HG03025 (cell line): ENCODE measurements at regions not wholly inside any gene's neighbourhood (a gene's known extent, or its start where the extent isn't known, plus 50 kb on each side); places are given as distances from the start of the nearest gene placed in this dataset.
A peak's percentile ranks its signal among the peaks of the same experiment; 100 is the strongest.

Experiments used
- ATAC-seq: cut with Tn5 transposase; IDR thresholded peaks from one replicate; pipeline ENCODE4 v1.9.1; 2021; ENCODE audit warnings: mild to moderate bottlenecking, moderate library complexity; ENCODE audit not compliant: unreplicated experiment, low FRiP score

DNA sequence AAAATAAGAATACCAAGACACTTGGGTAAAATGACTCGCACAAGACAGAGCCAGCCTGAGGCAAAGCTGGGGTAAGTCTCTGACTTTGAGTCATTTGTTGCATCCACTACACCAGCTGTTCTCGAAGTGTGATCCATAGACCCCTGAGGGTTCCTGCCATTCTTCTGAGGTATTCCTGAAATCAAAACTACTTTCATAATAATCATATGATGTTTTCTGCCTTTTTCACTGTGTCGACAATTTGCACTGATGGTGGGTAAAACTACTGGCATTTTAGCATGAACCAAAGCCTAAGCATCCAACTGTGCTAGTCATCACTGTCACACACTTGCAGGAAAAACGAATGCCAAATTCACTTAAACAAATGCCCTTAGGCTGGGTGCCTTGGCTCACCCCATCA is 135.5 kb upstream of the FUT8 start:
- no peak for ATAC-seq

DNA sequence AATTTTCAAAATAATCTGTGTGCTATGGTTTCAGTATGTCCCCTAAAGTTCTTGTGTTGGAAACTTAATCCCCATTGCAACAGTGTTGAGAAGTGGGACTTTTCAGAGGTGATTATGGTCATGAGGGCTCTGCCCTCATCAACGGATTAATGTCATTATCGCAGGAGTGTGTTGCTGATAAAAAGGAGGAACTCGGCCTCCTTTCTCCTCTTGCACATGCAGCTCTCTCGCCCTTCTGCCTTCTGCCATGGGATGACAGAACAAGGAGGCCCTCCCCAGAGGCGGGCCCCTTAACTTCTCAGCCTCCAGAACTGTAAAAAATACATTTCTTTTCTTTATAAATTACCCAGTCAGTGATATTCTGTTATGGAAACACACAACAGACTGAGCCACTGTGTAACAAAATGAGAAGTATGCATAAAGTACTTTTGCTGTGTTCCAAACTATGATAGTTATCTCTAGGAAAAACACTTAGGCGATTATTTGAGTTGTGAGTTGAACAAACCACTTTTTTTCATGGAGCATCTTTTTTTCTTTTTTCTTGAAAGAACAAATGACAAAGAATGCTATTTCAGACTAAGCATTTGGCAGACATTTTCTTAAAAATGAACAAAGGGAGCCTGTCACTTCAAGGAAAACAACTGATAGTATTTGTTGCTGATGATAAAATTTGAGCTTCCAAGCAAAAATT is 134.8 kb upstream of the FUT8 start:
- no peak for ATAC-seq

DNA sequence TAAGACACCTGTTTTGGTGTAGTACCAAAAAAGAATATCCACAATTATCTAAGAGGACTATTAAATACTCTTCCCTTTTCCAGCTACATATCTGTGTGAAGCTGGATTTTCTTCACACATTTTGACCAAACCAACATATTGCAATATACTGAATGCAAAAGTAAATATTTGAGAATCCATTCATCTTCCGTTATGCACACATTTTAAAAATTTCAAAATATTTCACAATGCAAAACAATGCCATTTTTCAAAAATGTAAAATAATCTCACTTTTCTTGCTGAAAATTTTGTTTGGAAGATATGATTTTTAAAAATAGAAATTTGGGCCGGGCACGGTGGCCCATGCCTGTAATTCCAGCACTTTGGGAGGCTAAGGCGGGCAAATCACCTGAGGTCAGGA is 133.9 kb upstream of the FUT8 start:
- ATAC-seq = no peak

DNA sequence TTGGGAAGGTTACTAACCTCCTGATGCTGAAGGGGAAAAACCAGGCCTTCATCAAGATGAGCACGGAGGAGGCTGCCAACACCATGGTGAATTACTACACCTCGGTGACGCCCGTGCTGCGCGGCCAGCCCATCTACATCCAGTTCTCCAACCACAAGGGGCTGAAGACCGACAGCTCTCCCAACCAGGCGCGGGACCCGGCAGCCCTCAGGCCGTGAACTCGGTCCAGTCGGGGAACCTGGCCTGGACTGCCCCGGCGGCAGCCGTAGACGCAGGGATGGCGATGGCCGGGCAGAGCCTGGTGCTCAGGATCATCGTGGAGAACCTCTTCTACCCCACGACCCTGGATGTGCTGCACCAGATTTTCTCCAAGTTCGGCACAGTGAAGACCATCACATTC is 133.0 kb upstream of the FUT8 start:
- no peak for ATAC-seq

DNA sequence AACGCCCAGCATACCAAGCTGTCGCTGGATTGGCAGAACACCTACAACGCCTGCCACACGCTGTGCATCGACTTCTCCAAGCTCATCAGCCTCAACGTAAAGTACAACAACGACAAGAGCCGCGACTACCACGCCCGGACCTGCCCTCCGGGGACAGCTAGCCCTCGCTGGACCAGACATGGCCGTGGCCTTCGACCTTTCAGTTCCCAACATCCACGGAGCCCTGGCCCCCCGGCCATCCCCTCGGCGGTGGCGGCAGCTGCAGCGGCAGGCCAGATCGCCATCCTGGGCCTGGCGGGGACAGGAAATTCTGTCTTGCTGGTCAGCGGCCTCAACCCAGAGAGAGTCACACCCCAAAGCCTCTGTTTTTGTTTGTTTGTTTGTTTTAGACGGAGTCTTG is 132.6 kb upstream of the FUT8 start:
- no peak for ATAC-seq

DNA sequence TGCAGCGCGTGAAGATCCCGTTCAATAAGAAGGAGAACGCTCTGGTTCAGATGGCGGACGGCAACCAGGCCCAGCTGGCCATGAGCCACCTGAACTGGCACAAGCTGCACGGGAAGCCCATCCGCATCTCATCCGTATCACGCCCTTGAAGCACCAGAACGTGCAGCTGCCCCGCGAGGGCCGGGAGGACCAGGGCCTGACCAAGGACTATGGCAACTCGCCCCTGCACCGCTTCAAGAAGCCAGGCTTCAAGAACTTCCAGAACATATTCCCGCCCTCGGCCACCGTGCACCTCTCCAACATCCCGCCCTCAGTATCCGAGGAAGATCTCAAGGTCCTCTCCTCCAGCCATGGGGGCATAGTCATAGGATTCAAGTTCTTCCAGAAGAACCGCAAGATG is 131.9 kb upstream of the FUT8 start:
- ATAC-seq = no peak

DNA sequence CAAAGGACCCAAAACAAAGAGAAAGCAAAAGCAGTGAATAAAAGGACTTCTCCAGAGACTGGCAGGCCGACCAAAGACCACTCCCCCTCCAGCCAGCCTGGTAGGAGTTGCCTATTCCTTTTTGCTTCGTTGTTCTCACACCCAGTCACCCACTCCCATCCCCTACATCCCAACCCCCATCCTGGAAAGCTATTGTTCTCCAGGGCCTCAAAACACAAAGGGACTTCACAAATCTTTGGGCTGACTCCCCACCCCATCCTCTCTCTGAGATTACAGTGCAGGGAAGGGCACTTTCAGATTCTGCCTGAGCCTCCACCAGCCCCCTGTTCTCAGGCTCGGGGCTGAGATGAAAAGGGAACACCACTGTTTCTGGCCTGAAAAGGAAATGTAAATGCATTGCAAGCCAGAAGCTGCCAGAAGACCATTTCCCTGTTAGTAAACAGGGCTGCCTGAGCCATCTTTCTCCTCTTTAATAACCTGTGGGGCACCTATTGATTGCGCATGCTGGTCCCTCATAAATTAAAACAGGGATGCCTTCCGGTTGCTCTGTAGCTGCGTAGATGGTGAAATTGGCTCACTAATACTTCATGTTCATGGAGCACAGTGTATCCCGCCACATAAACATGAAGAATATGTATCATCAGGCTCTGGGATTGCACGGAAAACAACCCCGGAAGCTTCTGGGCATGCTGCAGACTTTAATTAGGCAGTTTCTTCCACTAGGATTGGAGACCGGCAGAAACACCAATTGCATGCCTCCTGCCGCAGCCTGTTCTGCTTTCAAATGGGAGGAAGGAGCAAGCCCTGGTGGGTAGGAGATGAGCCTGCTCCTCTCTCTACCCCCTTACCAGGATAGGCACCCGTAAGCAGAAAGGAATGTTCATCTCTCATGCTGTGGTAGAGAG is 130.3 kb upstream of the FUT8 start:
- ATAC-seq = no peak

DNA sequence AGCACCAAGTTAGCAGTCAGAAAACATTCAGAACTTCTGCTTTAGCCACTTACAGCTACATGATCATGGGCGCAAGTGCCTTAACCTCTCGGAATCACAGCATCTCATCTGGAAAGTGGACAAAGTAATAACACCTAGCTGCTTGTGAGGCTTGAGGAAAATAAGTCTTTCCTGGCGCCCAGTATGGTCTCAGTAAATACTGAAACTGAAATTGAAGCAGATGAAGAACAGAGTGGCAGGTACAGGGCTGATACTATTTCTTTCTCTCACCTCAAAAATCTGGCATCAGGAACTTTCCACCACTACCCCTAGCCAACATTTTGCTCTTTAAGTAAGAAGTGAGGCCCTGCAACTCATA is 129.7 kb upstream of the FUT8 start:
- no peak for ATAC-seq

DNA sequence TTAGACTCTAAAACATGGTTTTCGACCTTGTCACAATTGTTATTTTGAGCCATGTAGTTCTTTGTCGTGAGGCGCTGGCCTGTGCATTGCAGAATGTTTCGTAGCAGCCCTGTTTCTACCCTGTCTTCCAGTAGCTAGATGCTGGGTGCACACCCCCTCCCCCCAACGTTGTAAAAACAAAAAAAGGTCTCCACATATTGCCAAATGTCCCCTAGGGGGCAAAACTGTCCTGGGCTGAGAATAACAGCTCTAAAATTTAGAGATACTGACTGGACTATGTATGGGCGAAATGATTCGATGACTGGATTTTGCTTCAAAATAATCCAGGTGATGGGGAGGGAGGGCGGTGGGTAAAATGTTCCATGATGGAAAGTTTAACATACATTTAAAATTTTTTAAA is 126.1 kb upstream of the FUT8 start:
- ATAC-seq = no peak

DNA sequence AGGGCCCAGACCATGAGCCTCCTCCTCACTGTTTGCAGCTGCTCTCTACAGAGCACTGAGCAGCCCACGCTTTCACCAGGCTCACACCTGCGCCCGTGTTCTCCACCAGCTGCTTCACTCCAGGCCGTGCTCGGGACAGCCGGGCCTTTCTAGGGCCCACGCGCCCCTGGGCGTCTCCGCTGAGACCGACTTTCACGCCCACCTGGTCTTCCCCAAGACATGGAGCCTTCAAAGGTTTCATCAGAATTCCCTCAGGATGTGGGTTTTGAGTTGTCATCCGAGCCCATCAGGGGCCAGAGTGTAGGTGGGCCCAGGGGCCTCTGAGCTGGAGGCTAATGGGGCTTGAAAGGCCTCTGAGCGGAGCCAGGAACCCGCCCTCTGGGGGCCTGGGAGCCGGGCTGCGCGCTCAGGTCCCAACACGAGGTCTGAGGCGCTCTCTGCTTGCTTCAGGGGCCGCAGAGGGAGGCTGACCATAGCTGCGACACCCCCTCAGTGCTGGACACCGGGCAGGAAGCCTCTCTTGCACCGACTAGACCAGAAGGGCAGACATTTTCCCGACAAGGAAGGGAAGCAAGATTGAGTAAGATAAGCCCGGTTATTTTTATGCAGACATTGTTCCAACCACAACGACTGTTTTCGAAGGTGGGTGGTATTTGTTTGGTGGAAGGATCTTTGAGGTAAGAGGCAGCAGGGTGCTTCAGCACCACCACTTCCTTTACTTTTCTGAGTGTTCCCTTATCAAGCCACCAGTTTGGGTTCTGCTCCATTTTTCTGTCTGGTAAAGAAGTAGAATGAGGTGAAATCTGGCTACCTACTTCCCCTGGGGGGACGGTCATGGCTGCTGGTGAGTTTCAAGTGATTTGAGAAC is 125.0 kb upstream of the FUT8 start:
- ATAC-seq = peak; percentile 57

DNA sequence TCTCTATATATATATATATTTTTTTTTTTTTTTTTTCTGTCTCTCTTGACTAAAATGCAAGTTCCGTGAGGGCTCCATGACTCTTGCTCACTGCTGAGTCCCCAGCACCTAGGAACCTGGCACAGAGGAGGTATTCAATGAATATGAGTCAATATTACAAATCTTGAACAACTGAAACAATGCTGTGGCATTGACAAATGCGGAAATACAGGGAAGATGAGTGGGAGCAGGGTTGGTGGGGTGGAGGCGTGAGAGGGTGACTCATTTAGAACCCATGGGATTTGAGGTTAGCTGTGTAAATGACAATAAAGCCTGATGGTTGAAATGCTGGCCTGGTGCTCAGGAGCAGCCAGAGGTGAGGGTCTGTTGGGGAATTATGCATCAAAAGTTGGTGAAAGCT is 121.7 kb upstream of the FUT8 start:
- ATAC-seq = no peak

DNA sequence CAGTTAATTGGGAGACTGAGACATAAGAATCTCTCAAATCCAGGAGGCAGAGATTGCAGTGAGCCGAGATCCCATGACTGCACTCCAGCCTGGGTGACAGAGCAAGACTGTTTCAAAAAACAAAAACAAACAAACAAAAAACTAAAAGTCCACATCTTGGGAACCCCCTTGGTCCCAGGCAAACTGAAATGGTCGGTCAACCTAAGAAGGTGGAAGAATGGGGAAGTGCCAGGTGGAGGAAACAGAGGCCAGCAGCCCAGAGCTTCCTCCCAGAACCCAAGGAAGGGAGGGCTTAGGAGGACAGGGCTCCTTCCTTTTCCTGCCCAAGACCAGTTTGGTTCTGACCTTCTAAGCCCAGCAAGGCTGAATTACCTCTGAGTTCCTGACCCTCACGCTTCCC is 121.0 kb upstream of the FUT8 start:
- ATAC-seq = no peak

DNA sequence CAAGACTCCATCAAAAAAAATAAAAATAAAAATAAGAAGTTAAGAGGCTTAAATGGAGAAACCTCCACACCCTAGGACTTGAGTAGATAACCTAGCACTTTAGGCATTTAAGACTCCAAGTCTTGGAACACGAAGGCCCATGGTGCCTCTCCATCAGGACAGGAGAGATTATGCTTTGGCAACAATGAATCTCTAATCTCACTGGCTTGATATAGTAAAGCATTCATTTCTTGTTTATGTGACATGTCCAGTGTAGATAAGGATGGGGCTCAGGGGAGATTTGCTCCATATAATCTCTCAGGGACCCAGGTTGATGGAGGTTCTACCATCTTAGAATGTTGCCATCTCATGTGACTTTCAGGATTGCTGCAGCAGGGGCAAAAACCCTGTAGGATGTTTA is 117.7 kb upstream of the FUT8 start:
- no peak for ATAC-seq

DNA sequence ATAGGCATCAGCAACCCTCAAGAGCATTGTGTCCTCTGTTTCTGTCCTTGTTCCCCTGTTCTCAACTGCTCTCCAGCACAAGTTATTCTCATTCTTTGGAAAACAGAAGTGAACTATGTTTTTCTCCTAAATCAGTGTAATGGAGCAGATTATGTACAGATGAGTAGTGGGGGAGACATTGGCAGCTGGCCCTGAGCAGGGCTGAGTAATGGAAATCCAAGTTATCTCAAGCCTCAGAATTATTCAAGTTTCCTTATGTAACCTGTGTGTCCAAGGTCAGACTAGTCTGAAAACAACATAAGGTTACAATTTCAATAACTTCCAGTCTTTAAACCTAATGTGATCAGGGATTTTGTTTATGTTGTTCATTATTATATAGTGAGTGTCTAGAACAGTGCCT is 116.1 kb upstream of the FUT8 start:
- no peak for ATAC-seq

DNA sequence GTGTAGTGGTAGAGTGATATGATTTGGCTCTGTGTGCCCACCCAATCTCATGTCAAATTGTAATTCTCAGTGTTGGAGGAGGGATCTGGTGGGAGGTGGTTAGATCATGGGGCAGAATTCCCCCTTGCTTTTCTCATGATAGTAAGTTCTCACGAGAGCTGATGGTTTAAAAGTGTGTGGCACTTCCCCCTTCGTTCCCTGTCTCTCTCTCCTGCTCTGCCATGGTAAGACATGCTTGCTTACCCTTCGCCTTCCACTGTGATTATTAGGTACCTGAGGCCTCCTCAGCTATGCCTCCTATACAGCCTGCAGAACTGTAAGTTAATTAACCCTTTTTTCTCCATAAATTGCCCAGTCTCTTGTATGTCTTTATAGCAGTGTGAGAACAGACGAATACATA is 115.7 kb upstream of the FUT8 start:
- ATAC-seq = no peak

DNA sequence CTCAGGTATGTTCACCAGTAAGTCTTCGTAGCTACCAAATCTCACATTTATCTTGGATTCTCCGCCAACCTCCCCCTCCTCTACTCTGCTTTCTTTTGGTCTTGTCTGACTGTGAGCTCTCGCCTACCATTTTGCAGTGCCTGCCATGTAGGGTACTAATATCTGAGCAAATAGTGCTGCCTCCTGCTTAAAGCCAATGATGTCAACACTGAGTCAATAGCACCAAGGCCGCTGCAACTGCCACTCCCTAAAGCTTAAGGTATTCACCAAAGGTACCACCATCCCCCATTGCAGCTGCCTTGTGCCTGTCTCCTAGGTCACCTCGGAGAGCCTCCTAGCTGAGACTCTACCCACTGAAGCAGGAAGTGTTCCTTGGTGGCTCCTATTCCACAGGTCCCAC is 114.8 kb upstream of the FUT8 start:
- ATAC-seq = no peak

DNA sequence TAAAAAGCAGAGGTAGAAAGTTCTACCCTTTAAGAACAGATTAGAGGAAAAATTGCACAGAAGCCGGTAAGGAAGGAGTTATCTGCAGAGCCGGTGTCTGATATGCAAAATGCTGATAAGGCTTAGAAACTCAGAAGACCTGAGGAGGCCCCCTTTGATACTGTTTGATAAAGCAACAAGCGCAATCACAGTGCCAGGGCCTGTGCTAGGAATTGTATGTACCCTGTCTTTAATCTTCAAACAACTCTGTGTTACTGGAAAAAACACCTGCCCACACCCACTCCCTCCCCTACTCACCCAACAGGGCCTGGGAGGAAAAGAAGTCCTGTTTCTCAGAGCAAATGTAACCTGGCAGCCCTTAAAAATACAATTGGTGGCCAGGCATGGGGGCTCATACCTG is 112.7 kb upstream of the FUT8 start:
- no peak for ATAC-seq

DNA sequence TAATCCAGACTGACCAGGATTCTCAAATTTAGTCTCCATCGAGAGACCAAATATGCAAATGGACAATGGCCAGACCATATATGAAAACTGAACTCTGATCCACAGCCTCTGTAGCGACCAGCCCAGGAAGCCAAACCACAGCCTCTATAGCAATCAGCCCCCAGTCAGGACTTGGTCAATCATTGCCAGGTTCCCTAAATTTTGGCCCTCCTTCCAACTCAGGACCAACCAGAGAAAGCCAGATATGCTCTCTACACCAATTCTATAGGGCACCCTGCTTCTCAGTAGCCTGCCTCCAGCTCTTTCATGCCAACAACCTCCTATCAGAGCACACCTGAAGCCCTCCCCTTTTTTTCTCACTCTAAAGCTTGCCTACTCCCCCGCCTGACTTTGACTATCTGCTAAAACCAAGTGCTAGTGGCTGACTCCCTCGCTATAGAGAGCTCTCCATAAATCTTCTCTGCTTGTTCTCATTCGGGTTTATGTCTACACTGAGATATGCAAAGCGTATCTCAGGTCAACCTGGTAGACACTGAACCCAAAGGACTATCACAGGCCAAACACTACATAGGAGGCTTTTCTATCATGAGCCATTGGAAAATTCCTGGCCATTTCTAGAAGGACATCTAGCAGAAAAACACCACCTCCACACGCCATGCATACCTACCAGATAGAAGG is 110.5 kb upstream of the FUT8 start:
- peak; percentile 55 for ATAC-seq

DNA sequence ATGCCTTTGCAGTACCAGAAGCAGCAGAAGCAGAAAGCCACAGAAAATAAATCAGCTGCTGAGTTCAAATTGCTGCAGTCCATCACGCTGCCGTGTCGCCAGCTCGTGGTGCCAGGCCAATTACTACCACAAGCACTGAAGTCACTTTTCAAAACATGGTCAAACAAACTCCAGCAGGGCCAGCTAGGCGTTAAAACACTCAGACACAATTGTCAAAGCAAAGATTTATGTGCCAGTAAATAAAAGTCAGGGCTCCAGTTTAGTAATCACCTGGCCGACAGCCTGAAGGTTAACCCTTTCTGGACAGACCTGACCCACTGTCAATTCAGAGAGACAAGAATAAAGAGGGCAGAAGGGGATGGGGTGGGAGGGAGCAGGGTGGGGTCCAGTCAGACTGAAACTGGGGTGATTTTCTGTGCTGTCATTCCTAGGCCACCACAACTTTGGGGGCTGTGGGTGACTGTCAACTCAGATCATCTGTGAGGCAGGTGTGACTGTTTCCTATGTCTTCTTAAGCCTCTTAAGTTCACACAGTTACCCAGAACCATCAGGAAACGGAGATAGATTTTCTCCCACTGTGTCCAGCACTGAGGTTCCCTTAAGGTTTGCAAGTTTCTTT is 109.8 kb upstream of the FUT8 start:
- ATAC-seq = peak; percentile 32

DNA sequence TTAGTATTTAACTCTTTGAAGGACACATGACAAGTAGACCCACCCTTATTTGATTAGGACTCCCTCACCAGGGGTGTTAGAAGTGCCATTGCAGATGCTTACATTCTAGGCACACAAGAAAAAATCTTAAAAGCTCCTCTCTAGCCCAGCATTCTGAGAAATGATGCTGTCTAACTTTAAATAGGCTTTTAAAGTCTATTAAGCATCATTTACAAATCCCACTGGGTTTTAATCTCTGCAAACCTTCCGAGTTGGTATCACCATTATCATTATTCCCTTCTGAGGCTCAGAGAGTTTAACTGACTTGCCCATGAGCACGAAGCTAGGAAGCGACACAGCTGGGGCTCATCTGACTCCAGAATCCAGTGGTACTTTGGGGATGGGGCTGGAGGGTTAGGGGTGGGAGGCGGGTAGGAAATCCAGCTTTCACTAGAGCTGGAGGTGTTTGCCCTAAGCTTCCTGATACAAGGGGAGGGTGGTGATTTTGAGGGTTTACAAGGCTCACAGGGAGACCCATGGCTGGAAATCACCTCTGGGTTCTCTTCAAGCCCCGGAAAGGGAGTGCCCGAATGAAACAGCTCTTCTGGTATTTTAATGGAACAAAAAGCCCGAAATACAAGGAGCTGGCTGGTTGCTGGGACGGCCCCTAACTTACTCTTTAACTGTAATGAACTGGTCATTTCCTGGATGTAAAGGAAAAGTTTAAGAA is 109.2 kb upstream of the FUT8 start:
- no peak for ATAC-seq
